GM21529 (cell line): ENCODE measurements at regions not wholly inside any gene's neighbourhood (a gene's known extent, or its start where the extent isn't known, plus 50 kb on each side); places are given as distances from the start of the nearest gene placed in this dataset.

Source experiments
- ATAC-seq: cut with Tn5 transposase; IDR thresholded peaks from one replicate; pipeline ENCODE4 v1.9.1; 2021; ENCODE audit not compliant: unreplicated experiment

- no peak for ATAC-seq
Measured at GRCh38 chr4:22988526-22988925, 295.8 kb downstream of the GBA3 start.

- no peak for ATAC-seq
Measured at GRCh38 chr4:22987870-22988269, 295.1 kb downstream of the GBA3 start.

- ATAC-seq: no peak
Measured at GRCh38 chr4:22986881-22987280, 294.1 kb downstream of the GBA3 start.

- ATAC-seq: no peak
Measured at GRCh38 chr4:22986262-22986661, 293.5 kb downstream of the GBA3 start.

GRCh38 chr4:22984390-22984789 is 291.7 kb downstream of the GBA3 start:
- no peak for ATAC-seq

GRCh38 chr4:22978656-22979055 is 285.9 kb downstream of the GBA3 start:
- ATAC-seq: no peak

- no peak for ATAC-seq
Measured at GRCh38 chr4:22970665-22971064, 277.9 kb downstream of the GBA3 start.

- no peak for ATAC-seq
Measured at GRCh38 chr4:22969287-22969896, 276.7 kb downstream of the GBA3 start.

- ATAC-seq: no peak
Measured at GRCh38 chr4:22962295-22962694, 269.6 kb downstream of the GBA3 start.

- ATAC-seq: no peak
Measured at GRCh38 chr4:22959483-22959882, 266.7 kb downstream of the GBA3 start.

GRCh38 chr4:22957774-22958309 is 265.1 kb downstream of the GBA3 start:
- ATAC-seq: no peak

- ATAC-seq: no peak
Measured at GRCh38 chr4:22949161-22949855, 256.6 kb downstream of the GBA3 start.

- ATAC-seq: no peak
Measured at GRCh38 chr4:22947851-22948250, 255.1 kb downstream of the GBA3 start.

GRCh38 chr4:22942920-22943559 is 250.3 kb downstream of the GBA3 start:
- no peak for ATAC-seq

- no peak for ATAC-seq
Measured at GRCh38 chr4:22941688-22942375, 249.1 kb downstream of the GBA3 start.

- ATAC-seq: no peak
Measured at GRCh38 chr4:22932326-22932725, 239.6 kb downstream of the GBA3 start.

GRCh38 chr4:22922426-22922825 is 229.7 kb downstream of the GBA3 start:
- no peak for ATAC-seq

GRCh38 chr4:22921936-22922335 is 229.2 kb downstream of the GBA3 start:
- ATAC-seq: no peak

- no peak for ATAC-seq
Measured at GRCh38 chr4:22911285-22911684, 218.5 kb downstream of the GBA3 start.

GRCh38 chr4:22910200-22910599 is 217.5 kb downstream of the GBA3 start:
- ATAC-seq: no peak

- no peak for ATAC-seq
Measured at GRCh38 chr4:22906045-22906444, 213.3 kb downstream of the GBA3 start.

- ATAC-seq: no peak
Measured at GRCh38 chr4:22903913-22904312, 211.2 kb downstream of the GBA3 start.
